ENCODE measurements at regions not wholly inside any gene's neighbourhood (a gene's known extent, or its start where the extent isn't known, plus 50 kb on each side); places are given as distances from the start of the nearest gene placed in this dataset.

DNA sequence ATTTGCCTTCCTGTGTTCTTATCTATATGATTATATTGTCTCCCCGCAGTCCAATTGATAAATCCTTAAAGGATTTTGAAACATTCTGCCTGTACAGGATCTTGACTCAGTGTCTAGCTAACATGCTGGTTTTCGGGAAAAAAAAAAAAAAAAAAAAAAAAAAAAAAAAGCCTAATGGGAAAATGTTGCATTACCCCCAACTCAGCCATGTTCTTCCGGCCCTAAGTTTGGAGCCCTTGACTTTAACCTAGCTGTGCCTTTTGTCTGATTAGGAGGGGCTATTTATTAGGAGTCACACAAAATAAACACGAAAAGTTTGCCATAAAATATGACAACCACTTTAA, 244.4 kb upstream of the TCF21 start (continued):
- TF ChIP-seq CHD7 (IDR thresholded peaks at IDR 0.05; ENCODE audit: insufficient replicate concordance, low read length) (no peak), SUZ12 (IDR thresholded peaks at IDR 0.05; ENCODE audit: low read length) (no peak), SP1 (IDR thresholded peaks at IDR 0.05; ENCODE audit: low read depth, low read length) (no peak), GABPA (IDR thresholded peaks at IDR 0.05; ENCODE audit: borderline replicate concordance, insufficient read depth, low read length) (no peak), NANOG (IDR thresholded peaks at IDR 0.05; ENCODE audit: insufficient read depth, low read depth, low read length, poor library complexity, severe bottlenecking) (no peak), TAF7 (optimal IDR thresholded peaks at IDR 0.05; ENCODE audit: borderline replicate concordance, low read depth, low read length) (no peak), POLR2A (IDR thresholded peaks at IDR 0.05; ENCODE audit: control extremely low read depth in 1 of 2, low read depth in 2 of 2, low read length in 2 of 2) (no peak), CBX8 (IDR thresholded peaks at IDR 0.05; ENCODE audit: borderline replicate concordance, low read depth, low read length) (no peak), SP2 (IDR thresholded peaks at IDR 0.05; ENCODE audit: low read length) (no peak), SIRT6 (IDR thresholded peaks at IDR 0.05; ENCODE audit: low read length) (no peak), KDM5A (IDR thresholded peaks at IDR 0.05; ENCODE audit: low read length) (no peak)

All from H1 (cell line).